Stimulated activated CD8-positive, alpha-beta memory T cell treated with anti-CD3 and anti-CD28 coated beads, Interleukin-2, amount 100 ng/mL, for 48 hours (primary cell): ENCODE measurements at regions not wholly inside any gene's neighbourhood (a gene's known extent, or its start where the extent isn't known, plus 50 kb on each side); places are given as distances from the start of the nearest gene placed in this dataset.
"Not testable (repeated sequence)": the region's sequence is repeated elsewhere in the genome, so short reads cannot be mapped to it uniquely, and the experiment has no call there.

Source experiments
- DNase-seq, 2 donors: peaks; one replicate each; pipeline ENCODE4 v3.0.0-alpha.2; 2020; ENCODE audit warnings: low read depth in 2 of 2

DNA sequence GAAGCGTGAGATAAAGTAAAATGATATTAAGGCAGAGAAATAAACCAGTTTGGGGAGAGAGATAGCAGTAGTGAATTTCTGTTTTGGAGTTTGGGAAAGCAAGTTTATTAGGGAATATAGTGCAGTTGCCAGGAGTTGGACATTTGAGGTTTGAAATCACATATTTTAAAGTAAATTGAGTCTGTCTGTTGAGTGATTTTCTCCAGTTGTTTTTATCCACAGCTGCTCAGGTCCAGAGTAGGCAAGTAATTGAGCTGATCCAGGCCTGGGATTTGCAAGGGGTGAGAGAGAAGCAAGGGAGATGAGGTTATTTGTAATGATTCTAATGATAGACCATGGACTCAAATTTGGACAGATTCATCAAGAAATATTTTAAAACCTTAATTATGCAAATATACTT lies 481.9 kb downstream of the UTRN start:
- no peak for DNase-seq

GRCh38 chr6:144768551-144769075 lies 483.5 kb downstream of the UTRN start:
- no peak for DNase-seq

- DNase-seq: no peak
Measured at GRCh38 chr6:144769142-144769541, 484.0 kb downstream of the UTRN start.

GRCh38 chr6:144776031-144776819 lies 491.1 kb downstream of the UTRN start:
- DNase-seq: no peak

DNA sequence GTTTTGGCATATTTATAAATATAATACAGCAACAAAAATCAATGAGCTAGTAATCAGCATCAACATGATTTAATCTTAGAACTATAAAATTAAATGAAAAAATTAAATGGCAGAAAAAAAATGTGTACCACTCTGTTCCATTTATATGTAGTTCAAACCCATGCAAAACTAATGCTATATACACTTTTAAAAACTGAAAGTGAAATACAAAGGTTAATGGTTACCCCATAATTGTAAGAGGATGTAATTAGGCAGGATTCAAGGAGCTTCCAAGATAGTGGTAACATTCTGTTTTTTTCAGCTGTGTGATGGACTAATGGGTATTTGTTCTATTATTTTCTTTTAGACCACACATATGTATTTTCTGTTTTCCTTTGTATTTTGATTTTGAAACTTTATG lies 492.1 kb downstream of the UTRN start:
- DNase-seq: no peak

DNA sequence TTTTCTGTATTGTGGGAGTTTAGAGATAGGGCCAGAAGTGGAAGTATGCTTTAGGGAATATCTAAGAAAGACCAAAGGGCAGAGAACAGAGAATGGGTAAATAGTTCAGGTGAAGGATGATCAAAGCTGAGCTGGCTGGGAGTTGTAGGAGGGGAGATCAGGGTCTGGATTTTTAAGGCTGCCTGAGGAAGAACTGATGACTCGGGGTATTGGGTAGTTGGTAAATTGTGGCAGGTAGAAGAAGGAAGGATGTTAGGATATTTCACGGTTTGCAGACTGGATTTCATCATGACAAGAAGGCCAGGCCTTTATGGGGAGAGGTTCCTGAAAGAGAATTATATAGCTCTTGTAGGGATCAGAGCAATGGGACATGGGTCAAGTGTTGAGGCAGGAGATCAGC lies 492.9 kb downstream of the UTRN start:
- no peak for DNase-seq

- no peak for DNase-seq
Measured at GRCh38 chr6:144778773-144779492, 493.8 kb downstream of the UTRN start.

DNA sequence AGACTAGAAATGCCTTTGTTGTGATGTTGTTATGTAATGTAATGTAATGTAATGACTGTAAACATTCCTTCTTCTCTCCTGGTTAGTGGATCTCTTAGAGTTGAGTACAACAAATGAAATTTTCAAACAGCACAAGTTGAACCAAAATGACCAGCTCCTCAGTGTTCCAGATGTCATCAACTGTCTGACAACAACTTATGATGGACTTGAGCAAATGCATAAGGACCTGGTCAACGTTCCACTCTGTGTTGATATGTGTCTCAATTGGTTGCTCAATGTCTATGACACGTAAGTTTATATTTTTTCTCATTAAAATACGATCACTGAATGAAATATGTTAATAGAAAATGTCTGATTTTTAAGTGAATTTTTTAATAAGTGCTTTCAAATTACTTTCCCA lies 496.7 kb downstream of the UTRN start:
- no peak for DNase-seq

DNA sequence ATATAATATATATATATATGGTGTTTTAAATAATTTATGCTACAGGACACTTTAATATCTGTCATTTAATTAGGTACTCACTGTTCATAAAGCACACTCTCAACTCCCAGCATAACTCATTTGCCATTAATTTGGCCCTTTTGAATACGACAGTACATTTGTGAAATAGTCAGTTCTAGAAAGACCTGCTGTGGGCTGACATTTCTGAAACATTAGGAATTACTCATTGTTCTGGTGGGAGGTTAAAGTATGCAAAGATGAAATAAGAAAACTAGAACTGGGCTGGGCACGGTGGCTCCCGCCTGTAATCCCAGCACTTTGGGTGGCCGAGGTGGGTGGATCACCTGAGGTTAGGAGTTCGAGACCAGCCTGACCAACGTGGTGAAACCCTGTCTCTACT lies 497.5 kb downstream of the UTRN start:
- peak in 1 of 2 donors; percentile 13 for DNase-seq

GRCh38 chr6:144785056-144785455 lies 499.9 kb downstream of the UTRN start:
- DNase-seq: no peak

GRCh38 chr6:144786825-144787224 lies 501.7 kb downstream of the UTRN start:
- DNase-seq: no peak

GRCh38 chr6:144793744-144794143 lies 508.6 kb downstream of the UTRN start:
- DNase-seq: no peak

DNA sequence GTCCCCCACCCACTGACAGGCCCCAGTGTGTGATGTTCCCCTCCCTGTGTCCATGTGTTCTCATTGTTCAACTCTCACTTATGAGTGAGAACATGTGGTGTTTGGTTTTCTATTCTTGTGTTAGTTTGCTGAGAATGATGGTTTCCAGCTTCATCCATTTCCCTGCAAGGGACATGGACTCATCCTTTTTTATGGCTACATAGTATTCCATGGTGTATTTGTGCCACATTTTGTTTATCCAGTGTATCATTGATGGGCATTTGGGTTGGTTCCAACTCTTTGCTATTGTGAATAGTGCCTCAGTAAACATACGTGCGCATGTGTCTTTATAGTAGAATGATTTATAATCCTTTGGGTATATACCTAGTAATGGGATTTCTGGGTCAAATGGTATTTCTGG lies 509.9 kb downstream of the UTRN start:
- not testable (repeated sequence) for DNase-seq

- no peak for DNase-seq
Measured at GRCh38 chr6:144796070-144796469, 510.9 kb downstream of the UTRN start.

DNA sequence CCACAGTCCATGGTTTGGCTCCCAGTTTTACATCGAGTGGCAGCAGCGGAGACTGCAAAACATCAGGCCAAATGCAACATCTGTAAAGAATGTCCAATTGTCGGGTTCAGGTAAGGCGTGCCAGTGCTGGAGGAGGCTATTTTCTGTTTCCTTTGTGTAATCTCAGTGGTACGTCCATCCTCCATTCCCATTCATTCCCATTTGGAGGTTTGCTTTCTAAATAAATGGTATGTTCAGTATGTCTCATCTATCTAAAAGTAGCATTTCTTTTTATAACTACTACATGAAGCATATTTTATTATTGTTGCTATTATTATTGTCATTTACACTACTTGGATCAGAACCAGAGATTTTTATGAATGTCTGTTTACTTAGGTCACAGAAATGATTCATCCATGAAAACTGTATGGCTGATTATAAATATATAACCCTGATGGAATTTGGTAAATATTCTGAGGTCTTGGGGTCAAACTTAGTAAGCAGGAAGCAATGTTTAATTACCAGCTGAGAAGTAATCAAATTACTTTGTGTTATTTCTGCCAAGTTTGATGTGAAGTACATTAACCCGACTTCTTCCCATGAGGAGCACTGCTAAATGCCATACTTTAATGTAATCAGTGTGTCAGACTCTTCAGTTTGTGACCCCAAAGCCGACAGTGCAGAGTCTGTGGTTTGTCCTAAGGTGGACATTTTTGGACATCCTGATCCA lies 512.9 kb downstream of the UTRN start:
- DNase-seq: no peak

DNA sequence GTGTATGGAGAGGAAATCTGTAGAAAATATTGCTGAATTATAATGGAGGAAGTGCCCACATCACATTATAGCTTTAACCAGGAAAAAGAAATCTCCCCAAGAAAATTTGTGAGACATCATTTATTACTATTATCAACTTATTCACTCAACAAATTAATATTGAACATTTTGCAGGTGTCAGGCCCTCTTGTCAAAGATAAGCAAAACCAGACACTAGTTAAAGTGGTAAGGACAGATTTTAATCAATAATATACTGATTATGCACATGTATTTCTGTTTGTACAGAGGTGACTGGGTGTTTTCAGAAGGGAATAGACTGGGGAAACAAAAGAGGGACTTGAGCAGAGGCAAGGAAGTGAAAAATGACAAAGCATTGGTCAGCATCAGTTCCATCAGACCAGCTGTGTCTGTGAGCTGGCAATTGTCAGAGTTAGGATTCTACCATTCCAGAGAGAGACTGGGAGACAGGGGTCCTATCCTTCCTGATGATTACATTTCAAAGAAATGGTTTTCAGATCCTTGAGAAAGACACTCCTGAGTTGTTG lies 519.2 kb downstream of the UTRN start:
- DNase-seq: no peak

- DNase-seq: no peak
Measured at GRCh38 chr6:144805049-144805448, 519.9 kb downstream of the UTRN start.

- no peak for DNase-seq
Measured at GRCh38 chr6:144806222-144806621, 521.1 kb downstream of the UTRN start.

DNA sequence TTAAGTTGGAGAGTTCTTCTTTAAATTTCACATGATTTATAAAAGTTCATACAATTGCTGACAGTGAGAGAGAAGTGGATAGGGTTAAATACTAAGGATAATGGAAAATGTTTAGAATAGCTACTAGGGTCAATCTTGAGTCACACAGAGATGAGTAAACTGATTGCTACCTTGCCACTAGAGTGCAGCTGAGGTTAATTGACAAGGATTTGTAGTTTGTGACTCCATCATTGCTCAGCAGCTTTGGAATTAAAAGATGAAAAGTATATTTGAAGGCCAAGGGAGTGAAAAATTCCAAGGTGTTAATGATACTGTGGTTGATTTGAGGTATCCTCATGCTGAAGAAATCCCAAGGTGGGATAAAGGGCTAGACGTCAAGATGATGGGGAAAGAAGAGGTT lies 524.0 kb downstream of the UTRN start:
- no peak for DNase-seq

DNA sequence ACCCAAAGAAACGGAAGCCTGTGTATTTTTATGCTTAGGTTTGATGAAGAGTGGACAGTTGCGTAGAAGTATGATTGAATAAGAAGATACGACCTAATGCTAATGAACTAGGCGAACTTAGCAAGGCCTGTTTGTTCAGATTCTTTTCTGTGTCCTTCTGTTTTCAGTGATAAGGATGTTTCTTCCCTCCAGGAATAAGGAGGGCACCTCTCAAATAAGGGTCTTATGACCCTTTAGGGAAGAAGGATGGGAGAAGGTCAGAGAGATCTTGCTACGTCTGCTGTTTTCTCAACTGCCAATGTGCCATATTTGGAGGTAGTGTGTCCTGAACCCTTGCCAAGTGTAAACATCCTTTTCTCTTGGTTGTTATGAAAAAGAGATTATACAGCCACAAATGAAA lies 524.8 kb downstream of the UTRN start:
- no peak for DNase-seq

DNA sequence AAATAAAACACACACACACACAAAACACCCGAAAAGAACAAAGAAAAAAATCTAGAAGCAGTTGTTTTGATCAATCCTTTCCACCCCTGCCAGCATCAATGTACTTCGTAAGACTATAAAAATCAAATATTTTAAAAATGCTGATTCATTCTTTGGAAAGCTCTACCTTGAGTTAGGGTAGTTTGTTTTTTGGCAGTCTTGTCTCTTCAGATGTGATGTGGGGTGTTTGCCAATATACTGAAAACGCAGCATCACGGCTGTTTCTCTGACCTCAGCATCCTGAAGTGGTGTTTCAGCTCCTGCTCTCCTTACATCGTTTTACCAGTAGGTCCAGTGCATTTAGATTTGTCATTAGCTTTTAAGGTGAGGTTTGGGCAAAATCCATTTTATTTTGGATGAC lies 526.0 kb downstream of the UTRN start:
- DNase-seq: no peak

DNA sequence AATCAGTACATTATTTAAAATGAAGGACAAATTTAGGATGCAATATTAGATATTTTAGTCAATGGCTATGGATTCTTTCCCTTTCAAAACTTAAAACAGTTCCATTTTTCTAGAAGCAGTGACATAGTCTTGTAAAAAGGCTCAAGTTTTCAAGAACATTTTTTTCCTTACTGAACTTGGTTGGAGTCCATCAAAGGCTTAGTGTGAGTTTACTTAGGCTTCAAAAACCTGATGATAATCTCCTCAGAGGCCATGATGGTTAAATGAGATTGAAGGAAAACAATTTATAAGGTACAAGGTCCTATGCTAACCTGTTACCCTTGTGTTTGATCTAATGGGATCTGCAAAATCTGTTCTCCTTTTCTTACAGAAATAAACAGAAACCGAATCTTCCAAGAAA lies 531.8 kb downstream of the UTRN start:
- DNase-seq: no peak
